GM12878 (cell line): ENCODE measurements at regions not wholly inside any gene's neighbourhood (a gene's known extent, or its start where the extent isn't known, plus 50 kb on each side); places are given as distances from the start of the nearest gene placed in this dataset.

ENCODE experiments used
- ATAC-seq: fragments of 200-7000 bp; cut with Tn5 transposase; 3 replicates; pipeline ENCODE4 v1.9.1; 2020; ENCODE audit warnings: mild to moderate bottlenecking, moderate library complexity
- BruUV-seq: library from RNA; stranded (reverse); fragments of 400-500 nt; replicated peaks from 2 replicates; lab custom pipeline; 2021; lab: Mats Ljungman, UMichigan
- CTCF ChIA-PET: fragments of 300-600 bp; sonication (Branson Sonifier 250); formaldehyde crosslinking; extraction: SDS; loops from one replicate; lab custom pipeline; 2021; ENCODE audit warnings: inconsistent platforms; lab: Yijun Ruan, JAX
- POLR2A ChIA-PET: fragments of 350-600 bp; formaldehyde crosslinking; extraction: SDS; loops from one replicate; lab custom pipeline; 2021; ENCODE audit warnings: inconsistent platforms; lab: Charles Lee
- RAD21 ChIA-PET: fragments of 300-600 bp; sonication (Branson Sonifier 250); formaldehyde crosslinking; loops from one replicate; lab custom pipeline; 2023; ENCODE audit warnings: antibody characterized with exemption; ENCODE audit not compliant: unreplicated experiment; lab: Charles Lee
- SMC1A ChIA-PET: fragments of 300-600 bp; sonication (Branson Sonifier 250); formaldehyde crosslinking; loops from one replicate; lab custom pipeline; 2023; ENCODE audit not compliant: unreplicated experiment, uncharacterized antibody; lab: Charles Lee
- DNase-seq: peaks from one replicate; pipeline ENCODE4 v3.0.0-alpha.2; 2011; ENCODE audit warnings: low read depth, low spot score
- FAIRE-seq: peaks from 3 replicates; lab custom pipeline; 2011; peaks lifted over from hg19 to GRCh38; lab: Jason Lieb, UNC
- H2AFZ ChIP-seq: 2 replicates; pipeline ENCODE4 v1.6.0; 2011; ENCODE audit warnings: low read depth, low read length, control low read depth; ENCODE audit not compliant: control insufficient read depth
- H3K27ac ChIP-seq: 2 replicates; pipeline ENCODE4 v1.5.1; 2011; ENCODE audit warnings: control low read depth; ENCODE audit not compliant: control insufficient read depth, insufficient read depth
- H3K27me3 ChIP-seq, 2 experiments: replicated peaks in 1 of 2; 2 replicates each; pipeline versions ENCODE4 v1.6.0 to v1.6.1; 2011; ENCODE audit warnings: low read length in 1 of 2; ENCODE audit not compliant: control insufficient read depth in 2 of 2, insufficient read depth in 2 of 2
- H3K36me3 ChIP-seq, 2 experiments: 2 replicates each; pipeline ENCODE4 v1.5.1; 2011; ENCODE audit warnings: low read length in 1 of 2; ENCODE audit not compliant: control insufficient read depth in 2 of 2, insufficient read depth in 2 of 2
- H3K4me1 ChIP-seq: 2 replicates; pipeline ENCODE4 v1.6.1; 2011; ENCODE audit warnings: mild to moderate bottlenecking, low read length, moderate library complexity, mixed read lengths; ENCODE audit not compliant: control insufficient read depth, insufficient read depth
- H3K4me2 ChIP-seq: 2 replicates; pipeline ENCODE4 v1.6.0; 2011; ENCODE audit warnings: control low read depth; ENCODE audit not compliant: control insufficient read depth, insufficient read depth
- H3K4me3 ChIP-seq: fragments of 200-600 bp; sonication (generic); 2 replicates; pipeline ENCODE4 v1.5.1; 2016
- H3K79me2 ChIP-seq: 2 replicates; pipeline ENCODE4 v1.6.0; 2011; ENCODE audit warnings: low read length; ENCODE audit not compliant: control insufficient read depth, insufficient read depth
- H3K9ac ChIP-seq: 2 replicates; pipeline ENCODE4 v1.8.0; 2011; ENCODE audit warnings: low read length, control low read depth, mixed read lengths; ENCODE audit not compliant: control insufficient read depth, insufficient read depth
- H3K9me3 ChIP-seq: replicated peaks from 3 replicates; pipeline ENCODE4 v1.5.1; 2011; ENCODE audit warnings: mild to moderate bottlenecking, low read length; ENCODE audit not compliant: control insufficient read depth, insufficient read depth
- H4K20me1 ChIP-seq: 2 replicates; pipeline ENCODE4 v1.6.0; 2011; ENCODE audit not compliant: control insufficient read depth, insufficient read depth
- MYB ChIP-seq: fragments of 150-350 bp; IDR thresholded peaks from 2 replicates; pipeline ENCODE4 v1.6.1; 2014; ENCODE audit warnings: mild to moderate bottlenecking, low read depth, low read length, borderline replicate concordance
- SMAD1 ChIP-seq: fragments of 450-650 bp; IDR thresholded peaks from 2 replicates; pipeline ENCODE4 v1.6.1; 2018; ENCODE audit warnings: mild to moderate bottlenecking, low read depth; ENCODE audit not compliant: partially characterized antibody
- ZNF274 ChIP-seq: IDR thresholded peaks from one replicate; pipeline ENCODE4 v1.8.0; 2011; ENCODE audit not compliant: insufficient read length, insufficient read depth
- WGBS: methylation state at CpG from one replicate; pipeline ENCODE4 v1.1.6; 2016; ENCODE audit warnings: low lambda C conversion rate; ENCODE audit not compliant: insufficient replicate concordance, insufficient coverage; ENCODE audit errors: missing lambda C conversion rate; 5-methylcytosine and 5-hydroxymethylcytosine counted together
- in situ Hi-C: fragments of 300-500 bp; cut with MboI; formaldehyde crosslinking; loops from 9 replicates; pipeline ENCODE4 v1.14.3; 2018; ENCODE audit warnings: mixed read lengths
- intact Hi-C: fragments of 100-400 bp; cut with micrococcal nuclease; formaldehyde crosslinking; loops from one replicate; pipeline ENCODE4 v1.14.2; 2022; ENCODE audit not compliant: unreplicated experiment
- TF ChIP-seq, protein P1 (sequence below), 3 experiments: IDR thresholded peaks in 2 of 3; conservative IDR thresholded peaks in 1 of 3; 2 replicates each; pipeline ENCODE4 v1.5.1; 2011; ENCODE audit warnings: low read depth in 3 of 3, low read length in 3 of 3, mild to moderate bottlenecking in 3 of 3, control low read depth in 2 of 3, moderate library complexity in 2 of 3, inconsistent platforms in 1 of 3, mixed read lengths in 1 of 3; ENCODE audit not compliant: control insufficient read depth in 2 of 3, insufficient read depth in 1 of 3; ENCODE audit errors: extremely low read depth in 1 of 3
- TF ChIP-seq, protein P2 (sequence below): fragments of 450-650 bp; IDR thresholded peaks from 2 replicates; pipeline ENCODE4 v1.6.1; 2017; ENCODE audit warnings: mild to moderate bottlenecking, moderate library complexity
- TF ChIP-seq, protein P3 (sequence below): fragments of 150-350 bp; IDR thresholded peaks from 2 replicates; pipeline ENCODE4 v1.6.1; 2016; ENCODE audit warnings: low read depth, low read length

DNA sequence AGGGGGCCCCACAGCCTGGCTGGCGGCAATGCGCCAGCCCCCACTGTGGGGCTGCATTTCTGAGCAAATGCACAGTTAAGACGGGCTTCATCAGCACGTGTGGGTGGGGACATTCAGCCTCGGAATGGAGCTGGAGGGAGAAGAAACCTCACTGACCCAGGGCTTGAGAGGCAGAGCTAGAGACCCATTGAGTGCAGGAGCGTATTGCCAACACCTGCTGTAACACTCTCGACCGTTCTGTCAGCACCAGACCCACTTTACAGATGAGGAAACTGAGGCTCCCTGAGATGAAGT is 200.9 kb upstream of the RAB6C start:
- H3K4me1 ChIP-seq = no peaks in the 10 kb centered on the region
- no peak overlapping the region for H3K27ac ChIP-seq
- H3K9me3 ChIP-seq = no peaks in the 10 kb centered on the region
- TF ChIP-seq, protein P1, sequence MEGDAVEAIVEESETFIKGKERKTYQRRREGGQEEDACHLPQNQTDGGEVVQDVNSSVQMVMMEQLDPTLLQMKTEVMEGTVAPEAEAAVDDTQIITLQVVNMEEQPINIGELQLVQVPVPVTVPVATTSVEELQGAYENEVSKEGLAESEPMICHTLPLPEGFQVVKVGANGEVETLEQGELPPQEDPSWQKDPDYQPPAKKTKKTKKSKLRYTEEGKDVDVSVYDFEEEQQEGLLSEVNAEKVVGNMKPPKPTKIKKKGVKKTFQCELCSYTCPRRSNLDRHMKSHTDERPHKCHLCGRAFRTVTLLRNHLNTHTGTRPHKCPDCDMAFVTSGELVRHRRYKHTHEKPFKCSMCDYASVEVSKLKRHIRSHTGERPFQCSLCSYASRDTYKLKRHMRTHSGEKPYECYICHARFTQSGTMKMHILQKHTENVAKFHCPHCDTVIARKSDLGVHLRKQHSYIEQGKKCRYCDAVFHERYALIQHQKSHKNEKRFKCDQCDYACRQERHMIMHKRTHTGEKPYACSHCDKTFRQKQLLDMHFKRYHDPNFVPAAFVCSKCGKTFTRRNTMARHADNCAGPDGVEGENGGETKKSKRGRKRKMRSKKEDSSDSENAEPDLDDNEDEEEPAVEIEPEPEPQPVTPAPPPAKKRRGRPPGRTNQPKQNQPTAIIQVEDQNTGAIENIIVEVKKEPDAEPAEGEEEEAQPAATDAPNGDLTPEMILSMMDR (IDR thresholded peaks at IDR 0.05 in 2 of 3, conservative IDR thresholded peaks at IDR 0.05 in 1 of 3; ENCODE audit: control insufficient read depth in 2 of 3, extremely low read depth in 1 of 3, insufficient read depth in 1 of 3, low read depth in 3 of 3, low read length in 3 of 3) = no peak
- TF ChIP-seq, protein P2, sequence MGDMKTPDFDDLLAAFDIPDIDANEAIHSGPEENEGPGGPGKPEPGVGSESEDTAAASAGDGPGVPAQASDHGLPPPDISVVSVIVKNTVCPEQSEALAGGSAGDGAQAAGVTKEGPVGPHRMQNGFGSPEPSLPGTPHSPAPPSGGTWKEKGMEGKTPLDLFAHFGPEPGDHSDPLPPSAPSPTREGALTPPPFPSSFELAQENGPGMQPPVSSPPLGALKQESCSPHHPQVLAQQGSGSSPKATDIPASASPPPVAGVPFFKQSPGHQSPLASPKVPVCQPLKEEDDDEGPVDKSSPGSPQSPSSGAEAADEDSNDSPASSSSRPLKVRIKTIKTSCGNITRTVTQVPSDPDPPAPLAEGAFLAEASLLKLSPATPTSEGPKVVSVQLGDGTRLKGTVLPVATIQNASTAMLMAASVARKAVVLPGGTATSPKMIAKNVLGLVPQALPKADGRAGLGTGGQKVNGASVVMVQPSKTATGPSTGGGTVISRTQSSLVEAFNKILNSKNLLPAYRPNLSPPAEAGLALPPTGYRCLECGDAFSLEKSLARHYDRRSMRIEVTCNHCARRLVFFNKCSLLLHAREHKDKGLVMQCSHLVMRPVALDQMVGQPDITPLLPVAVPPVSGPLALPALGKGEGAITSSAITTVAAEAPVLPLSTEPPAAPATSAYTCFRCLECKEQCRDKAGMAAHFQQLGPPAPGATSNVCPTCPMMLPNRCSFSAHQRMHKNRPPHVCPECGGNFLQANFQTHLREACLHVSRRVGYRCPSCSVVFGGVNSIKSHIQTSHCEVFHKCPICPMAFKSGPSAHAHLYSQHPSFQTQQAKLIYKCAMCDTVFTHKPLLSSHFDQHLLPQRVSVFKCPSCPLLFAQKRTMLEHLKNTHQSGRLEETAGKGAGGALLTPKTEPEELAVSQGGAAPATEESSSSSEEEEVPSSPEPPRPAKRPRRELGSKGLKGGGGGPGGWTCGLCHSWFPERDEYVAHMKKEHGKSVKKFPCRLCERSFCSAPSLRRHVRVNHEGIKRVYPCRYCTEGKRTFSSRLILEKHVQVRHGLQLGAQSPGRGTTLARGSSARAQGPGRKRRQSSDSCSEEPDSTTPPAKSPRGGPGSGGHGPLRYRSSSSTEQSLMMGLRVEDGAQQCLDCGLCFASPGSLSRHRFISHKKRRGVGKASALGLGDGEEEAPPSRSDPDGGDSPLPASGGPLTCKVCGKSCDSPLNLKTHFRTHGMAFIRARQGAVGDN = no peak
- TF ChIP-seq MYB = no peak
- TF ChIP-seq ZNF274 = no peak
- no peak for TF ChIP-seq SMAD1
- TF ChIP-seq, protein P3, sequence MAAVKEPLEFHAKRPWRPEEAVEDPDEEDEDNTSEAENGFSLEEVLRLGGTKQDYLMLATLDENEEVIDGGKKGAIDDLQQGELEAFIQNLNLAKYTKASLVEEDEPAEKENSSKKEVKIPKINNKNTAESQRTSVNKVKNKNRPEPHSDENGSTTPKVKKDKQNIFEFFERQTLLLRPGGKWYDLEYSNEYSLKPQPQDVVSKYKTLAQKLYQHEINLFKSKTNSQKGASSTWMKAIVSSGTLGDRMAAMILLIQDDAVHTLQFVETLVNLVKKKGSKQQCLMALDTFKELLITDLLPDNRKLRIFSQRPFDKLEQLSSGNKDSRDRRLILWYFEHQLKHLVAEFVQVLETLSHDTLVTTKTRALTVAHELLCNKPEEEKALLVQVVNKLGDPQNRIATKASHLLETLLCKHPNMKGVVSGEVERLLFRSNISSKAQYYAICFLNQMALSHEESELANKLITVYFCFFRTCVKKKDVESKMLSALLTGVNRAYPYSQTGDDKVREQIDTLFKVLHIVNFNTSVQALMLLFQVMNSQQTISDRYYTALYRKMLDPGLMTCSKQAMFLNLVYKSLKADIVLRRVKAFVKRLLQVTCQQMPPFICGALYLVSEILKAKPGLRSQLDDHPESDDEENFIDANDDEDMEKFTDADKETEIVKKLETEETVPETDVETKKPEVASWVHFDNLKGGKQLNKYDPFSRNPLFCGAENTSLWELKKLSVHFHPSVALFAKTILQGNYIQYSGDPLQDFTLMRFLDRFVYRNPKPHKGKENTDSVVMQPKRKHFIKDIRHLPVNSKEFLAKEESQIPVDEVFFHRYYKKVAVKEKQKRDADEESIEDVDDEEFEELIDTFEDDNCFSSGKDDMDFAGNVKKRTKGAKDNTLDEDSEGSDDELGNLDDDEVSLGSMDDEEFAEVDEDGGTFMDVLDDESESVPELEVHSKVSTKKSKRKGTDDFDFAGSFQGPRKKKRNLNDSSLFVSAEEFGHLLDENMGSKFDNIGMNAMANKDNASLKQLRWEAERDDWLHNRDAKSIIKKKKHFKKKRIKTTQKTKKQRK = no peak
- no TSS peak for BruUV-seq
- DNase-seq (no peak), ATAC-seq (no peak), FAIRE-seq (no peak)
- ChIA-PET CTCF (no interaction called here), POLR2A (no interaction called here), SMC1A (no interaction called here), RAD21 (no interaction called here)
- 26% methylated on average over 8 of the region's 8 CpGs for WGBS
- no peak overlapping the region for H3K4me2 ChIP-seq
- H3K79me2 ChIP-seq = no peaks in the 10 kb centered on the region
- no peaks in the 10 kb centered on the region for H4K20me1 ChIP-seq
- intact Hi-C loops (no loop called here), in situ Hi-C loops (no loop called here)
- H2AFZ ChIP-seq = no peak overlapping the region
- no peak overlapping the region for H3K9ac ChIP-seq
- H3K4me3 ChIP-seq = no peak overlapping the region
- no peaks in the 10 kb centered on the region; a peak in 1 of 4 replicates for H3K27me3 ChIP-seq
- H3K36me3 ChIP-seq = no peaks in the 10 kb centered on the region
